CD4-positive, alpha-beta T cell treated with Interleukin-4 for 4 hours (primary cell): ENCODE measurements at regions not wholly inside any gene's neighbourhood (a gene's known extent, or its start where the extent isn't known, plus 50 kb on each side); places are given as distances from the start of the nearest gene placed in this dataset.

Experiments
- DNase-seq: peaks from one replicate; pipeline ENCODE4 v3.0.0-alpha.2; 2020

DNA sequence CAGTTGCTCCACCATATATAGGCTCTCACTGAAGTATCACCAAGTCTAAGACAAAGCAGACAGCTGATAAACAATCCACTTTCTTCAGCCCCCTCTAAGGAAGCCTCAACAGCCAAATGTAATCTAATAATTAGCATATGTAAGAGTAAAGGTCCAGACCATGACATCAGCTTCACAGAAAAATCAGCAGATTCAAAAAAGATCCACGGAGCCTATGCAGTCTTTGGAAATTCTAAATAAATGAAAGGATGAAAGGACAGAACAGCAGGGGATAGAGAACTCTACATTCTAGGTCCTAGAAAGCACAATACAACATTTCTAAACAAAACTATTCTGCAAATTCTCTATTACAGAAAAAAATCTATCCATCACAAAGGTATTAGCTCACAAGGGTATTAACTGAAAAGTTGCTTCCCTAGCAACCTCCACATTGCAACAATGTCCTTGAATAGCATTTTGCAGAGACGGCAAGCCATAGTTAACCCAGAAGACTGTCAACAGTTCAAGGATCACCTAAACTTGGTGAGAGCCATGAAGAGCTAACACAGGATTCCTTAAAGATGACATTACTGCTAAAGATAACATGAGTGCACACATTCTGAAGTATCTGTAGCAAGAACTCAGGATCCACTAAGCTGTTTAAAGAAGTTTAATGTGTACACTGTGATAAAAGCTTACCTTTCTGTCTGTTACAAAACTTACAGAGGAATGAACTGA is 74.3 kb downstream of the SIPA1L2 start:
- DNase-seq, result no peak

DNA sequence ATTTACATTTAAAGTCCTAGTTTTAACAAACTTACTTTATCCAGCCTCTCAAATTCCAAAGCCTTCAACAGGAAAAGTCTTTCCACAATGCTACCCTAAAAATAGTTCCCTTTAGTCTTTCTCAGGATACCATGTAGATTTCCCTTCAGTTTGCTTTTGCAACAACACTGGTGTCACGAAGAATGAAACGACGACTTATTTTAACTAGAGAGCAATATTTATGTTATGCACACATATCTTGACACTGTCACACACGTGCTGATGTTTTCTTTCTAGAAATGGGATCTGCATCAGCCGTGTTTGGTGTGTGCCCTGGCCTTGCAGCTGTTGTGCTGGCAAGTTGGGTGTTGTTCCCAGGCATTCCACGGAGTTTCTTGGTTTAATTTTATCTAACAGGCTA is 75.5 kb downstream of the SIPA1L2 start:
- DNase-seq, result no peak

DNA sequence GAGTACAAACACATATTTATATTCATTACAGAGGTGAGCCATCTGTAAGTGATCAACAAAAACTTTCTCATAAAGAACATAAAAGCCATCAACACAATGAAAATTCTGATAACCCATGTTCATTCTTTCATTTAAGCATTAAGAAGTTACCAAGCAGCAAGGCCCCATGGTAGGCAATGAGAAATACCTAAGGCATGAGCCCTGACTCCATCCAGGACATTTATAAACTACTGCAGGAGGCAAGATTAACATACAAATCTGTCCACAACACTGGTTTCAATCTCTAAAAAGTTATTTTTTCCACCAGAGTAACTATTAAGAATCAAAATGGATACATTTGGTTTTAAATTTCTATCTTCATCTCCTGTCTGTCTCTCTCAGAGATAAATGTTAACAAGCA is 76.1 kb downstream of the SIPA1L2 start:
- no peak for DNase-seq

DNA sequence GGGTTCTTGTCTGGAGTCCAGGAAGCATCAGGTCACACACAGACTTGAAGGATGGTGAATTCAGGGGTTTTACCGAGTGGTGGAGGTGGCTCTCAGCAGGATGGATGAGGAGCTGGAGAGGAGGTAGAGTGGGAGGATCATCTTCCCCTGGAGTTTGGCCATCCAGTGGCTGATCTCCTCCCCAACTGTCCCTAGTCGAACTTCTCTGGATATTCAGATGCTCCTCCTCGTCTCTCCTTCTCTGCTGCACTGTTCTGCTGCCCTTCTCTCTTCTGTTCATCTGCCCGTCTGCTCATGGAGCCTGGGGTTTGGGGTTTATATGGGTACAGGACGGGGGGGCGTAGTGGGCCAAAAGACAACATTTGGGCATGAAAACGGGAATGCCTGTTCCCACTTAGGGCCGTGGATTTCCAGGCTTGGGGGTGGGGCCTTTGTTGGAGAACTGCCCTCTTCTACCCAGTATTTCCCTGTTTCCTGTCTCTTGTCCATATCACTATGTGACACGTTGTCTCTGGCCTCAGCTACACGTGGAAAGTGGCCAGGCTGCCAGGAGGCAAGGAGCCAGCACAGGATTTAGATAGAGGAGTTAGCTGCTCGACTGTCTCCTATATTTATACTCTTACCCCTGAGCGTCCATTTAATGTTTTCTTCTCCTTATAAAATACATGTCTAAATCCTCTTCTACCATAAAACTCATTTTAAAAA is 76.7 kb downstream of the SIPA1L2 start:
- DNase-seq, result no peak

DNA sequence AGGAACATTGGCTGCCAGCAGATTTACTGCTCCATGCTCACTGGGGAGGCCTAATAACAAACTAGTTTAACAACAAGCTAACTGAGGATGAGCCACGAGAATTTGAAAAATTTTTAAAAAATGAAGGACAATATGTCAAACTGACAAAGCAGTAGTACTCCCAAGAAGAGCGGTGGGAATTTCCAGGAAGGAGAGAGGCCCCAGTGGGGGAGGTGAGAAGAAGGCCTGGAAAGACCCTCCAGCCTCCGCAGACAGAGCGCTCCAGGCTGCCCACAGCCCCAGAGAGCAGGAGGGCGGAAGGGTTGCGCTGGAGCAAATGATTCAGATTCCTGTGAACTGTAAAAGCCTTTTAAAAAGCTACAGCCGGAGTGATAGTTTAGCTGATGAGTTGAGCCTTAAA is 78.5 kb downstream of the SIPA1L2 start:
- DNase-seq, result no peak

DNA sequence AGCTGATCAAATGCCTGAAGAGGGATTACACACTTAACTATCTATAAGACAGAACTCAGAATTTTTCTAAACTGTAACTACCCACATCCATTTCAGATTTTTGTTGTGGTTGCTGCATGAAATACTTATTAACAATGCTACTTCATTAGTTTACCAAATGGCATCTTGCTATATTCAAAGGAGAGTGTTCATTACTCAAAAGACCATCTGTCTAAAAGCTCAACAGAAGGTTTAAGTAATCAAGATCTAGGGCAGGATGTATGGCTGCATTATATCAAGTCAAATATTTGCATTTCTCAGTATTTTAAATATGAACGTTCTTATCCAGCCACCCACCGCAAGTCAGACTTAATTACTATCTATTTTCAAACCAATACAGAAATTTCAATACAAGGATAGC is 79.9 kb downstream of the SIPA1L2 start:
- no peak for DNase-seq

DNA sequence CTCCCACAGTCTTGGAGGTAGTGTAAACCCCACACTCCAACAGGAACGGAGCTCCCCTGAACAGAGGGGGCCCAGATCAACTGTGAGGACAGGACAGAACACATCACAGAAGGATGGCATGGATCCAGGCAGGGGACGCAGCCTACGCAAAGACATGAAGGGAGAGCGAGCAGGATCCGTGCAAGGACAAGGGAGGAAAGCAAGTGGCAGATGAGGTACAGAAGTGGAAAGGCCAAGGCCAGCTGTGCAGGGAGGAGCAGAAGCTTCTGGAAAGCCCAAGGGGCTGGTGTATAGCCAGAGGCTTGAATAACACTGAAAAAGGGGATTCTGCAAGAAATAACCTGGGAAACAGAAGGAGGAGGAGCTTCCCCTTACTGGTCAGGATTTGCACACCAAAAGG is 81.2 kb downstream of the SIPA1L2 start:
- no peak for DNase-seq

DNA sequence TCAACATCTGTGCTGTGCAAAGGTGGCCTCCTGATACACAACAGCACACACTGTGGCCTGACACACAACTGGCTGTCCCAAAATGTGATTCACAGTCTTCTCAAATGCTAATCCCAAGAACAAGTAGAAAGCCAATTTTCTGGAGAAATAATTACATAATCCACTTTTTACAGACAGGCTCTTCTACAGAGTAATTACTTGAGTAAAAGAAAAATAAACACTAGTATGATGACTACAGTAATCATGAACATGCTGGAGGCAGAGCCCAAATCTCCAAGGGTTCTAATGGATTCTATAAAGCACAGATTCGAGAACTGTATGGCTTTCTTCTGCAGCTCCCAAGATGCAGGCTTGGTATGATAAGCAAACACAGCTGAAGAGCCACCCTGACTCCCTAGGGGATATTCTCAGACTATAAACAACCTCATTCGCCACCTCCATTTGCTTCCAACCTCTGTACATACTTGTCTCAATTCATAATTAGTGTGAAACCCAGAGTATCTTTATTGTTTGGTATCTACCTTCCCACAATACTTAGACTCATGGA is 81.9 kb downstream of the SIPA1L2 start:
- DNase-seq, result no peak

DNA sequence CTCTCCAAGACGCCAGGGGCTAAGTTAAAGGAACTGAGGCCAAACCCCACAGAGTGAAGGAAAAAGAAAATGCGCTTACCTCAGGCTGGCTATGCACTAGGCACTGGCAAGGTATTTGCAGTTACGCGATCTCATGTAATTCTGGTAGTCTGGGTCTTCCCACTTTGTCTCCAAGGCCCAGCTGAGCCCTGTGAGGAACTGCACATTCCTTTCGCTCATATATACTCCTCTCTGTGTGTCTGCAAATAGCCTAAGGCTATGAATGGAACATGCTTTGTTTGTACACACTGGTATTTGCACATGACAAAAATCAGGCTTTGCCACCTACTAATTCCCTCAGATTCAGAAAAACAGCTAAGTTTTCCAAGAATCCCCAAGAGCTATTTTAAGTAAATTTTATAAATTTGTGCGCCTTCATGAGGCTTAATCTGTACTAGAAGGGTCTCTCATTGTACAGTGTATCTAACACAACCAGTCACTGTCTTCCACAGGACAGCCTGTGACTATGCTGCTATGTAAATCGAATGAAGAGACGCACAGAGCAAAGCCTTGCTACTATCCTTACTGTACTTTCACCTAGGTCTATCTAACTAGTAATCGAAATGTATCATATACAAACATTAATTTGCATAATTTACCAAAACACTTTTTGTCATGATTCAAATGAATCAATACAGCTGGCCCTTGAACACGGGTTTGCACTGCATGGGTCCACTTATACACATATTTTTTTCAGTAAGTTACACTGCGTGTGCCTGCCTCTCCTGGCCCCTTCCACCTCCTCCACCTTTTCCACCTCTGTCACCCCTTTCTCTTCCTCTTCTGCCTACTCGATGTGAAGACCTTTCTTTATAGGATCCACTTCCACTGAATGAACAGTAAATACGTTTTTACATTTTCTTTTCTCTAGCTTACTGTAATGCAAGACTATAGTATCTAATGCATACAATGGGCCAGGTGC is 87.0 kb downstream of the SIPA1L2 start:
- DNase-seq, result no peak

DNA sequence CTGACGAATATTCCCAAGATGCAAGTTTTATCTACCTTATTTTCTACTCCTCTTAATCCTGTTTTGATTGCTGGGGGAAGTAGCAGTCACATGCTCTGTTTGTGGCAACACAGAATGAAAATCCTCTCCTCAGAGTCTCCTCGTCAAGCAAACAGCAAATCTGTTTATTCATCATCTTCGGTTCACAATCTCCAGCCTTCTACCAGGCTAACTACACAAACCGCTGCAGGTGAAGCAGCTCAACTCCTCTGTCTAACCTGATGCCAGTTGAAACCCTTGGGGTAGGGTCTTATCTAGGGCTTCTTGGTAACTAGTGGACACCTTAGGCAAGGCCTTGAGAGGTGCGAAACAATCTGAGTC is 91.0 kb downstream of the SIPA1L2 start:
- no peak for DNase-seq

DNA sequence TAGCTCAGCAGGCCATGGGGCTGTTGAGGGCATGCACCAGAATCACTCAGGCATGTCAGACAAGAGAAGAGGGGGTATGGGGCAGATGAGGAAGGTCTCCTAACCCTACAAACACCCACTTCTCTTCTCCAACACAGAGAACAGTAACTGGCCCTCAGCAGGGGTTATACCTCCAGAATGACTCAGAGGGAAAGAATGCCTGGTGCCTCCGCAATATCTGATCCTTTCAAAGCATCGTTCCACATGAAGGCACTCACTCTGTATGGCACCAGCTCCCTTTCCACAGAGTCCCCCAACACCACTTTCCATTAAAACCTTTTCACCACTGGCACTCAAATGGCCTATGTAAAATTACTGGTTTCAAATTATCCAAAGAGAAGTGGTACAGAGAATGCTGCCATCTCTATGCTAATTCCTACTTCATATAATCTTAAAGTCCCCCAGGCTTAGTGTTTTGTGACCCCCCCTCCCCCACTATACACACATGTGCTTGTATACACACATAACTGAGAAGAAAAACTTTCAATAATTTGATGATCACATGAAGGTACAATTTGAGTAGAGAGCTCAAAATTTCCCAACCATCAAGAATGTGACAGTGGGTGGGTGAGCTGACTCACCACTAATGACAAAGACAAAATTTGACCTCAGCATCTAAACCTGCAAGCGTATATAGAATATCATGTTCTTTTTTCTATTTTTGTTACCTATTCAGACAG is 91.5 kb downstream of the SIPA1L2 start:
- no peak for DNase-seq

DNA sequence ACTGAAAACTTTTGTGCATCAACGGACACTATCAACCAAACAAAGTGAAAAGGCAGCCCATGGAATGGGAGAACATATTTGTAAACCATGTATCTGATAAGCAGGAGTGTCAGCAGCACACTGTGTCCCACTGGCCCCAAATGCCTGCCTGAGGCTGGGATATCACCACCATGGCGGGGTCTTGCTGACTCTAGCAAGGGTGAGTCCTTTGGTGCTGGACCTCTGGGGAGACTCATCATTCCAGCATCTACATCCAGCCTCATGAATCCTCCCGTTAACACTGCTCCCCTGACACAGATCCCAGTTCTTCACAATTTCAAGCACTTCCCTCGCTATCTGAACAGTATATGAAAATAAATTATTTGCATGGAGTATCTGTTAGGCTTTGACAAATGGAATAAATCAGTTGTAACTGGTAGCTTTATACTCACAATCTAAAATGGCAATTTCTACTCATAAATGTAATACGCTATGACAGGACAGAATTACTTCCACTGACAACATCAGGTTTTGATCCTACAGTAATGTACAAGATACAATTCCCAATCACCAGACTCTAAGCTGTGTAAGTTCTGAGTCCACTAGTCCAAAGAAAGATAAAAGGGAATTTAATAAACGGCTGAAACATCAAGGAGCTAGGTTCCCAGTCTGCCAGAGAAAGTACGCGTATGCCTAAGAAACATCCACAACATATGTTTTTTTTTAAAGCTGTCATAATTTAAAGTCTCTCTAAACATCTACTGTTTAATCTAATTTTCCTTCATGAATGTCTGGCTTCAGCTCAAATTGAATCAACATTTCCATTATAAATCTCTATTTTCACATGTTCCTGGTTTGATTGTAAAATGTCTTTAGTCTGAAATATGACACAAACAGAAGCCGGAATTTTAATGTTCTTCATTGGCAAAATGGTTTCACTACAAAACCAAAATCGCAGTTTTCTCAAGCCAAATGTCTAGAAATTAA is 95.1 kb downstream of the SIPA1L2 start:
- DNase-seq, result no peak

DNA sequence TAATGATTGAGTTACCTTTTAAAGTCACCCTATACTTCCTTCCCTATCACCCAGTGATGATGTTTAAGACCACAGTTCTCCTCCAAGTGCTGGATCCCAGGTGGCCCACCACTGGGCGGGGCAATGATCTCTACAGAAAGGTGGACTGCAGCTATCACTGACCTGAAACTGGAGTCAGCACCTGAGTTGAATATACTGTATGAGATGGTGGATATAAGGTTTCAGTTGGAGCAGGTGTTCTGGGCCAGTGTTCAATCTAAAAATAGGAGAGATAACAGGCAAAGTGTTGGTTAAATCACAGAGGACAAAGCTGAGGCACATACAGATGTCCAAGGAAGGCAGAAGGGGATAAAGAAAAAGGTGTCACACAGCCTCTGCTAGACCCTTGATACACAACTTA is 96.6 kb downstream of the SIPA1L2 start:
- DNase-seq, result no peak

DNA sequence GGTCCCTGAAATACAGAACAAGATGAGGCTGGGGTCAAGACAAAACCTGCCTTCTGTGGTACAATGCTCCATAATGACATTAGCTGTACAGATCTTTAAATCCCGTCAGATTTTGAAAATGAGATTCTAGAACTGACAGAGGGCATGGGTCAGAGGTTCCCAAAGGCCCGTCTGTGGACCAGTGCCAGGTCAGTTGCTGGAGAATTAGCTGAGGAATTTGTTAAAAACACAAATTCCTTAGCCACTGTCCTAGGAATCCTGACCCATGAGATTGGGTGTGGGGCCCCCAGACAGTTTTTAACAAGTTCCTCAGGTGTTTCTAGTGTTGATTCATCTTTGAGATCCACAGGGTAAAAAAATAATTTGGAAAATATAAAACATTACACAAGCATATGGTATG is 97.0 kb downstream of the SIPA1L2 start:
- DNase-seq, result no peak

DNA sequence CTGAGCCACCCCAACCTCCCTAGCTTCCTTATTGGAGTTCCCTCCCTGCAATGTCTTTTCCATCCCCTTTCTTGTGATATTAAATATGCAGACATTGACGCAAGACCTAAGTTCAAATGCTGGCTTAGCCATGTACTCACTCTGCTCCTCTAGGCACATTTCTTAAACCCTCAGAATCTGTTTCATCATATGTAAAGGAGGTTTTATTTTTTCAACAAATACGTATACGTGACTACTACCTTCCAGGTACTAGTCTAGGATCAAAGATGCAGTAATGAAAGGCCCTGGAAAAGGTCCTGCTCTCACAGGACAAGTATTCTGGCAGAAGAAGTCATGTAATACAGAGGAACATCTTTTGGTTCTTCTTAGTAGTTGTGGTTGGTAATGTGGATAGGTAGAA is 98.6 kb downstream of the SIPA1L2 start:
- DNase-seq, result no peak

DNA sequence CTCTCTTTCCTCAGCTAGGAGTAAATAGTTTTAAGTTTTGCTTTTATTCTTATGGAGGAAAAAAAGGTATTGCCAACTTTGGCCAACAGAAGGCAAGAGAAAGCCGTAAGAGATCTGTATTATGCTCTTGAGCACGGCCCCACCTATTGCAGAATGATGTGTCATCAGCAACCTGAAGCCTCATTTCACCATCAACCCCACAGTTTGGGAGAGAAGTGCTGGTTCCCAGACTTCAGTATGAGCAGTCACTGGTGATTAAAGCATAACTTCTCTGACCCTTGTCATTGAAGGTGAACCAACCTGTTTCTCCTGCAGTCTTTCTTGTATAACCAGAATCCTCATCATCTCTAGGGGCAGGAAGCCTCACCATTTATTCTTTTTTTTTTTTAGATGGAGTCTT is 100.2 kb downstream of the SIPA1L2 start:
- DNase-seq, result no peak

DNA sequence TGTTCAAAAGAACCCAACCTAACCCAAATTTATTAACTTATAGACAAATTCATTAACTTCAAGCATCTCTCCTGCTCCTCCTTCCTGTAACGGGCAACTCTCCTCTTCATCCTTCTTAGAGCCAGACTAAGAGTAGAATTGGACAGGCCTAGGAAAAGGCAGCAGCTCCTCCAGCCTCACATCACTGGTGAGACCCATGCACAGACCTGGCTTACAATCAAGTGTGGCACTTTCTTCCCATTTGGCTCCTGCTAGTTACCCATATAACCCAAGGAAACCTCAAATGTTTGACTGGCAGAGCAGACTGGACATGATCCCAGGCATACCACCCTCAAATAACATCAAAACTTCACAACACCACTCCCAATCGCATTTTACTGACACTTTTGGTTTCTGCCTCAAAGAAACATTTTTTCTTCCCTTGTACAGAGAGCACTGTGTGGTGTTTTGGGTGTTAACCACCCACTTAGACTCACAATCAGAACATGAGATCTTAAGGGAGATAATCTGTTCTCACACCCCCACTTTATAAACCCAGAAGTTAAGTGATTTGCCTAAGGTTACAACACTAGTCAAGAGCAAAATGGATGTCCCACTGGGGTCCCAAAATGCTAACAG is 101.4 kb downstream of the SIPA1L2 start:
- peak; percentile 24 for DNase-seq

DNA sequence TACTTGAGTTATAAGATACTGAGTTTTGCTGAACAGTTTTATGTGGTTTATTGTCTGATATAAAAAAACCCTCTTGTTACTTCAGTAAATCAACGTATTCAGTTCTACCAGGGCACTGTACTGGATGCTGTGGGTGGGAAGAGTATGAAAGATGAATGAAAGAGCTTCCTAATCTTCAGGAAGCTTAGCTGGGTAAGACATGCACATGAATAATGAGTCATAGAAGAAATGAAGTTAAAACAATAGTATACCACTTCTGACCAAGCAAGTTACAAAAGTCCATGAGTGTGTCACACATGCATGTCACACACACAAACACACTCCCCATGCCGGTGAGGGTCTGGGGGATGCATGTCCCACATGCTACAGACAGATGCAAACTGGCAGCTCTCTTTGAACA is 105.9 kb downstream of the SIPA1L2 start:
- no peak for DNase-seq

DNA sequence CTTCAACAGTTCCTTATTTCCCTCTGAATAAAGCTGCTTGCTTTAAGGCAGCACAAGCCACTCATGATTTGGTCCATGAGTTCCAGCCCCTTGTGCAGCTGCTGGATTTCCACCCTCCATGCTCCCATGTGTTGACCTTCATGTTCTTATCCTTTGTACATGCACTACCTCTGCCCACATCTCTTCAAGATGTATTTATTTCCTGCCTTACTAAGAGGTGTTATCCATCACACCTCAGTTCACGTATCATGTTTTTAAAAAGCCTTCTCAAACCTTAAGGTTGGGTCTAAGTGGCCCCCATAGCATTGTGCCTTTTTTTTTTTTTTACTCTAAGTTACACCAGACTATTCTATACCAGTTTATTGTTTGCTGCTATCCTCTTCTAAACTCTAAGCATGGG is 107.7 kb downstream of the SIPA1L2 start:
- DNase-seq, result no peak

DNA sequence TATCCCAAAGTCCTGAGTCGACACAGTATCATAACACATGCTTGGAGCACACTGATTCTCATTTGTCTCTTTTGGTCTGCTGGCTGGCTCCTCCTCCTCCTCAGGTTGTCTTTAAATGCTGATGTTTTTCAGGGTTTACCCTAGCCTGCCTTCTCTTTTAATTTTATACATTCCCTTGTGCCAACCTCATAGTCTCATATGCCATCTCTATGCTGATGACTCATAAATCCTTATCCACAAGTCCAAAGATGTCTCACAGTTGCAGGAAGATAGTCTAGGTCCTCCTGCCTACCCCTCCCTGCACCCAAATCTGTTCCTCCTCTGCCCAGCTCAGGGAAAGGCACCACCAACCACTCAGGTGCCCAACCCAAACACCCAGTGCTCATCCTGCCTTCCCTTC is 108.3 kb downstream of the SIPA1L2 start:
- DNase-seq, result no peak

DNA sequence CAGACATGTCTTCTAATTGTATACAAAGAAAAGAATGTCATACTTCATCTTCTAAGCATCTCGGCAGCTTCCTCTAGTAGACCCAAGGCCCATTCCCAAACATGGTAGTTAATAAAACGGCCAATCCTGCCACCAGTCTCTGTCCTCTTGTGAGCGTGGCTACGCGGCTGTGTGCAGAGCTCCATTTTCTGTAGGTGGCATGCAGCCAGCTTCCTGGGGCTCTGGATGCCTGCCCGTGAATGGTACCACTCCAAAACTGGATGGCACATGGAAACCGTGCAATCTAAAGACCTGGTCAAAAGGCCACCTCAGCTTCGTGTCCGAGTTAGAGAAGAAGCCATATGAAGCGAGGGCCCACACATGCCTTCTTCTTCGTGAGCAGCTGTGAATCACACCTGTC is 110.7 kb downstream of the SIPA1L2 start:
- no peak for DNase-seq
